Ishikawa (cell line): ENCODE measurements at regions not wholly inside any gene's neighbourhood (a gene's known extent, or its start where the extent isn't known, plus 50 kb on each side); places are given as distances from the start of the nearest gene placed in this dataset.

Experiments
- CEBPB ChIP-seq: IDR thresholded peaks from 2 replicates; pipeline ENCODE4 v1.6.1; 2012
- CREB1 ChIP-seq: IDR thresholded peaks from 2 replicates; pipeline ENCODE4 v1.6.1; 2012; ENCODE audit warnings: low read depth
- EGR1 ChIP-seq: IDR thresholded peaks from 2 replicates; pipeline ENCODE4 v1.6.1; 2012
- EP300 ChIP-seq: IDR thresholded peaks from 2 replicates; pipeline ENCODE4 v1.6.1; 2012; ENCODE audit warnings: borderline replicate concordance
- FOXM1 ChIP-seq: IDR thresholded peaks from 2 replicates; pipeline ENCODE4 v1.6.1; 2012; ENCODE audit warnings: low read depth, borderline replicate concordance
- NFIC ChIP-seq: IDR thresholded peaks from 2 replicates; pipeline ENCODE4 v1.6.1; 2012
- RAD21 ChIP-seq: IDR thresholded peaks from 2 replicates; pipeline ENCODE4 v1.6.1; 2012; ENCODE audit warnings: low read depth
- REST ChIP-seq: IDR thresholded peaks from 2 replicates; pipeline ENCODE4 v1.6.1; 2012; ENCODE audit warnings: low read depth, mild to moderate bottlenecking
- TAF1 ChIP-seq: IDR thresholded peaks from 2 replicates; pipeline ENCODE4 v1.6.1; 2012; ENCODE audit warnings: low read depth, mild to moderate bottlenecking
- TCF12 ChIP-seq: IDR thresholded peaks from 2 replicates; pipeline ENCODE4 v1.6.1; 2012; ENCODE audit warnings: low read depth
- TEAD4 ChIP-seq: IDR thresholded peaks from 2 replicates; pipeline ENCODE4 v1.6.1; 2012
- YY1 ChIP-seq: IDR thresholded peaks from 2 replicates; pipeline ENCODE4 v1.6.1; 2012; ENCODE audit warnings: low read depth
- ZBTB7A ChIP-seq: IDR thresholded peaks from 2 replicates; pipeline ENCODE4 v1.6.1; 2012; ENCODE audit warnings: low read depth
- TF ChIP-seq, protein P1 (sequence below): IDR thresholded peaks from 2 replicates; pipeline ENCODE4 v1.6.1; 2012
- TF ChIP-seq, protein P2 (sequence below): IDR thresholded peaks from 2 replicates; pipeline ENCODE4 v1.6.1; 2012

GRCh38 chr6:170212956-170213636 lies 77.8 kb downstream of the DLL1 start:
- TF ChIP-seq FOXM1 = no peak
- TF ChIP-seq ZBTB7A = no peak
- no peak for TF ChIP-seq EP300
- TF ChIP-seq, protein P1, sequence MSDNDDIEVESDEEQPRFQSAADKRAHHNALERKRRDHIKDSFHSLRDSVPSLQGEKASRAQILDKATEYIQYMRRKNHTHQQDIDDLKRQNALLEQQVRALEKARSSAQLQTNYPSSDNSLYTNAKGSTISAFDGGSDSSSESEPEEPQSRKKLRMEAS = no peak
- TF ChIP-seq TEAD4 = no peak
- no peak for TF ChIP-seq CEBPB
- TF ChIP-seq TAF1 = no peak
- TF ChIP-seq EGR1 = no peak
- no peak for TF ChIP-seq REST
- TF ChIP-seq YY1 = no peak
- no peak for TF ChIP-seq NFIC
- TF ChIP-seq TCF12 = no peak
- no peak for TF ChIP-seq RAD21

DNA sequence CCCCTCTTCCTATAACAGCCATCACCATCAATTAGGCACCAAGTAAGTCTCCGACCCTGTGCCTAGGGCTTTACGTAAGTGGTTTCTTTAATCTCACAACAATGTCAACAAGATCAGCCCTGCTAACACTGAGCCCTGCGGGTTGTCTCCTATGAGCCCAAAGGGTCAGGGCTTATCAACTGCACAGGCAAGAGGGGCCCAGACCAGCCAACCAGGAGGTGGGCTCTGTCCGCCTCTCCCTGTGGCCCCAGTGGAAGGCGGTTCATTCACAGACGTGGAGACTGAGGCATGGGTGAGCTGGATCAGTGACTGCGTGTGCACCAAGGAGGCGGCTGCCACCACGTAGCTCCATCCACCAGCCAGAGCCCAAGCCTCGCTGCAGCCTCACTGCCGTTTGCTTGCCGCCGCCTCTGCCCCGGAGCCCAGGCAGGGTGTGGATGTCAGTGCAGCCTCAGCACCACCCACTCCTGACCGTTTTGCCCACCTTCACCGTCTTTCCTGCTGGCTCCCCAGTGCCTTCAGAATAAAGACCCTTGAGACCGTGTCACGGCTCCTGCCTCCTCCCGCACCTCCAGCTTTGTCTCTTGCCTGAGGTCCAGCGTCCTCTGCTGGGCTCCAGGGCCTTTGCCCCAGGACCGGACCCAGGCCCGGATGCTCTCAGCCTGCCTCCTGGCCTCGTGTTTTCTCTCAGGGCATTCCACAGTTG lies 78.7 kb downstream of the DLL1 start:
- TF ChIP-seq TAF1 (no peak), YY1 (no peak), ZBTB7A (no peak), EGR1 (no peak), TEAD4 (no peak), NFIC (no peak)

GRCh38 chr6:170211404-170212025 lies 79.4 kb downstream of the DLL1 start:
- TF ChIP-seq, protein P2, sequence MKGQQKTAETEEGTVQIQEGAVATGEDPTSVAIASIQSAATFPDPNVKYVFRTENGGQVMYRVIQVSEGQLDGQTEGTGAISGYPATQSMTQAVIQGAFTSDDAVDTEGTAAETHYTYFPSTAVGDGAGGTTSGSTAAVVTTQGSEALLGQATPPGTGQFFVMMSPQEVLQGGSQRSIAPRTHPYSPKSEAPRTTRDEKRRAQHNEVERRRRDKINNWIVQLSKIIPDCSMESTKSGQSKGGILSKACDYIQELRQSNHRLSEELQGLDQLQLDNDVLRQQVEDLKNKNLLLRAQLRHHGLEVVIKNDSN = no peak
- no peak for TF ChIP-seq RAD21
- TF ChIP-seq NFIC = no peak
- no peak for TF ChIP-seq EGR1
- no peak for TF ChIP-seq REST

GRCh38 chr6:170210651-170211403 lies 80.1 kb downstream of the DLL1 start:
- TF ChIP-seq ZBTB7A (no peak), YY1 (no peak), TAF1 (no peak), CEBPB (no peak), REST (no peak), TCF12 (no peak), TEAD4 (no peak), EGR1 (no peak), CREB1 (no peak), EP300 (no peak), RAD21 (no peak), FOXM1 (no peak), NFIC (no peak)
- TF ChIP-seq, protein P2 = no peak
- TF ChIP-seq, protein P1 = no peak
